Left renal pelvis (tissue), 4 donors: ENCODE measurements at regions not wholly inside any gene's neighbourhood (a gene's known extent, or its start where the extent isn't known, plus 50 kb on each side); places are given as distances from the start of the nearest gene placed in this dataset.

Experiments used
- DNase-seq, 4 donors: peaks; one replicate each; pipeline ENCODE4 v3.0.0-alpha.2; 2013; ENCODE audit warnings: low read depth in 4 of 4, low spot score in 3 of 4

- no peak for DNase-seq
Observed at GRCh38 chr21:38968887-38969543, 163.3 kb downstream of the ETS2 start.

DNA sequence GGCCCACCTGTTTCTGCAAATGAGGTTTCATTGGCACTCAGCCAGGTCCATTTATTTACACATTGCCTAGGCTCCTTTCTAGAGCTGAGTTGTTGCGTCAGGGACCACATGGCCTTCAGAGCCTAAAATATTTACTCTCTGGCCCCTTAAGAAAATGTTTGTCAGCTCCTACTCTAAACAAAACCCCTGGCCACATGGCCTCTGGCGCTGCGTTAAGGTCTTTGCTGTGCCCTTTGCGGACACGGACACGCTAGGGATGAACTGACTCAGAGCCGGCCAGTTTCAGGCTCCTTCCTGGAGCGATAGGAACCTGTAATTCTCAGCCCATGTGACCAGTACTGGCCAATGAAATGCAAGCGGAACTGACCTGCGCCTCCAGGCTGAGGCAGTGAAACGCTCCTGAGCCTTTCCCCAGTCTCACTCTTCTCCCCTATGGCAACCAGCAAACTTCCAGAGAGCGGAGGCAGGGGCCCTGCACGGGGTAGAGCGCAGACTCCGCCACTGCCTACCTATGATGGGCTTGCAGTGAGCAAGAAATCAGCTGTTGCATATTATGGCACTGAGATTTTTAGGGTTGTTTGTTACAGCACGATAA is 160.3 kb downstream of the ETS2 start:
- no peak for DNase-seq

- no peak for DNase-seq
Observed at GRCh38 chr21:38965241-38965640, 159.5 kb downstream of the ETS2 start.

- no peak for DNase-seq
Observed at GRCh38 chr21:38963006-38963405, 157.3 kb downstream of the ETS2 start.

GRCh38 chr21:38960251-38960650 is 154.5 kb downstream of the ETS2 start:
- no peak for DNase-seq

- DNase-seq: no peak
Observed at GRCh38 chr21:38959692-38960061, 153.9 kb downstream of the ETS2 start.

- DNase-seq: no peak
Observed at GRCh38 chr21:38958940-38959691, 153.4 kb downstream of the ETS2 start.

GRCh38 chr21:38958323-38958705 is 152.6 kb downstream of the ETS2 start:
- no peak for DNase-seq

- DNase-seq: no peak
Observed at GRCh38 chr21:38957575-38958322, 152.0 kb downstream of the ETS2 start.

- no peak for DNase-seq
Observed at GRCh38 chr21:38956856-38957571, 151.3 kb downstream of the ETS2 start.

- no peak for DNase-seq
Observed at GRCh38 chr21:38956521-38956855, 150.8 kb downstream of the ETS2 start.

GRCh38 chr21:38956007-38956406 is 150.3 kb downstream of the ETS2 start:
- DNase-seq: no peak

- DNase-seq: no peak
Observed at GRCh38 chr21:38955495-38955894, 149.8 kb downstream of the ETS2 start.

GRCh38 chr21:38954588-38955004 is 148.9 kb downstream of the ETS2 start:
- no peak for DNase-seq

GRCh38 chr21:38953516-38953915 is 147.8 kb downstream of the ETS2 start:
- no peak for DNase-seq

DNA sequence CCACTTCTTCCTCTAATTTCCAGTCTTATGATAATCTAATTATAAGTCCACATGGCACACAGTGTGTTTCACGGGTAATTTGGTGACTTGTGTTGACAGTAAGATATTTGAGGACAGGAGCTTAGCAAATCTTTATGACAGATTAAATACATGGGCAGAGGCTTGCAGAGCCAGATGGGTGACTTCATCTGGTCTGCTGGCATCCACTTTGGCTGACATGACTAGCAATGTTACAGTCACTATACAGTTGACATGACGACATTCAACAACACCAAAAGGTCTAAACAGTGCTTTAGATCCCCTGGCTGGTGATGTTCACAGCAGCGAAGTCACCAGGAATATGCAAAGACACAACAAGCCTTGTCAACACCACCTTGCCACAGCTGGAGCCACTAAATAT is 147.2 kb downstream of the ETS2 start:
- no peak for DNase-seq

DNA sequence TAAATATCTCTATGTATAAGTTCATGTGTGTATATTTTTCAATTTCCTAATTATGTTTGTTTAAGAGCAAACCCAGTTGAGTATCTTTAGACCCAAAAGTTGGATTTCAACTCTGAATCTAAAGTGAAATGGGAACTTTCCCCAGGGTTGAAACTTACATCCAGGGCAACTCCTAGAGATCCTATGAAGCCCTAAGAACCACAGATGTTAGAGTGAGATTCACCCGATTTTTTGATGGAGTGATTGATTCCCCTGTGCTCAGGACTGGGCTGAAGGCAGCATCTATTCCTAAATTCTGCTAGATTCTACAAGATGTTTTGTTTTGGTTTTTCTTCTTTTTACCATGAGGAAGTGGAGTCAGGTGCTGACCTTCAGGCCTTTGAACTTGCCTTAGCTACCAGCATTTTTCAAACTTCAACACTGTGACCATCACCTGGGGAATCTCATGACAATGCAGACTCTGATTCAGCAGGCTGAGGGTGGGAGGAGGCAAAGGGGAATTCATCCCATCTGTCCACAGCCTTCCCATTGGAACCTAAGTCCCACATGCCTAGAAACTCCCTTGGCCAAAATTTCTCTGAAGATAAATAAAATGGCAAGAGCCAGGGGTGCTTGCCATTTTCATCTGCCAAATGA is 145.5 kb downstream of the ETS2 start:
- no peak for DNase-seq

GRCh38 chr21:38950435-38951094 is 144.8 kb downstream of the ETS2 start:
- no peak for DNase-seq

DNA sequence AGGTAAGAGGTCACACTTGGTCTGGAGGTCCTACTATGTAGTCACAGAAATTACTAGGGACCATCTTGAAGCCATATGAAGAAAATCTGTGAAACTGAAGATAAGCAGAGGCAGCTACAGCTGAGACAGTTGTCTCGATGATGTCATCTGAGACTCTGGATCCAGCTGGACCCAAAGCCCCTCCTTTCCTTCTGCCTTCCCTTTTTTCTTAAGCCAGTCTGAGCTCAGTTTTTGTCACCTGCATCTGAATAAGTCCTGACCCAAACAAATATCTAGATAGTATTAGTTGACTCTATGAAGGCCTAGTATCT is 143.3 kb downstream of the ETS2 start:
- DNase-seq: no peak
